H9 (cell line): ENCODE measurements at regions not wholly inside any gene's neighbourhood (a gene's known extent, or its start where the extent isn't known, plus 50 kb on each side); places are given as distances from the start of the nearest gene placed in this dataset.

Source experiments
- DNase-seq: peaks from one replicate; pipeline ENCODE4 v3.0.0-alpha.2; 2017
- H2AFZ ChIP-seq: one replicate; pipeline ENCODE4 v1.6.1; 2013; ENCODE audit warnings: mild to moderate bottlenecking, low read length, control low read depth, moderate library complexity
- H2AK5ac ChIP-seq: 2 replicates; pipeline ENCODE4 v1.6.1; 2013; ENCODE audit warnings: low read length, control low read depth, mixed read lengths; ENCODE audit not compliant: insufficient read length
- H2BK120ac ChIP-seq: one replicate; pipeline ENCODE4 v1.6.1; 2013; ENCODE audit warnings: low read depth, mild to moderate bottlenecking, low read length, control low read depth, inconsistent platforms; ENCODE audit not compliant: poor library complexity, severe bottlenecking
- H2BK12ac ChIP-seq: 2 replicates; pipeline ENCODE4 v1.6.1; 2013; ENCODE audit warnings: low read length, control low read depth, mixed read lengths, low read depth; ENCODE audit not compliant: insufficient read length
- H2BK15ac ChIP-seq: 2 replicates; pipeline ENCODE4 v1.6.1; 2013; ENCODE audit warnings: low read depth, low read length, control low read depth
- H2BK20ac ChIP-seq: one replicate; pipeline ENCODE4 v1.6.1; 2013; ENCODE audit warnings: low read depth, mild to moderate bottlenecking, low read length, control low read depth, inconsistent platforms; ENCODE audit not compliant: poor library complexity, severe bottlenecking
- H2BK5ac ChIP-seq: 2 replicates; pipeline ENCODE4 v1.6.1; 2013; ENCODE audit warnings: low read length, control low read depth, mixed read lengths; ENCODE audit not compliant: insufficient read length
- H3K14ac ChIP-seq: 2 replicates; pipeline ENCODE4 v1.6.1; 2013; ENCODE audit warnings: low read length, control low read depth; ENCODE audit not compliant: insufficient read depth
- H3K18ac ChIP-seq: 2 replicates; pipeline ENCODE4 v1.6.1; 2013; ENCODE audit warnings: low read depth, mild to moderate bottlenecking, mixed read lengths, low read length, control low read depth; ENCODE audit not compliant: insufficient read length
- H3K23ac ChIP-seq: 2 replicates; pipeline ENCODE4 v1.6.1; 2013; ENCODE audit warnings: low read length, control low read depth, mixed read lengths, low read depth; ENCODE audit not compliant: insufficient read length
- H3K23me2 ChIP-seq: 2 replicates; pipeline ENCODE4 v1.6.1; 2013; ENCODE audit warnings: low read depth, mild to moderate bottlenecking, mixed read lengths, low read length, control low read depth; ENCODE audit not compliant: insufficient read length, poor library complexity, severe bottlenecking
- H3K27ac ChIP-seq: 2 replicates; pipeline ENCODE4 v1.5.1; 2013; ENCODE audit warnings: low read length, control low read depth, mixed read lengths, low read depth; ENCODE audit not compliant: insufficient read length
- H3K27me3 ChIP-seq: 2 replicates; pipeline ENCODE4 v1.6.1; 2013; ENCODE audit warnings: low read length, control low read depth, inconsistent platforms; ENCODE audit not compliant: insufficient read depth
- H3K4ac ChIP-seq: 2 replicates; pipeline ENCODE4 v1.6.1; 2013; ENCODE audit warnings: low read depth, mild to moderate bottlenecking, control low read depth, inconsistent platforms, low read length, moderate library complexity
- H3K4me1 ChIP-seq: 2 replicates; pipeline ENCODE4 v1.6.1; 2013; ENCODE audit warnings: low read length, control low read depth, inconsistent platforms; ENCODE audit not compliant: insufficient read depth
- H3K4me2 ChIP-seq: 2 replicates; pipeline ENCODE4 v1.6.1; 2013; ENCODE audit warnings: low read length, control low read depth, mixed read lengths; ENCODE audit not compliant: insufficient read length, insufficient read depth
- H3K56ac ChIP-seq: 2 replicates; pipeline ENCODE4 v1.6.1; 2013; ENCODE audit warnings: low read depth, mild to moderate bottlenecking, mixed read lengths, low read length, control low read depth; ENCODE audit not compliant: insufficient read length
- H3K79me1 ChIP-seq: 2 replicates; pipeline ENCODE4 v1.6.1; 2013; ENCODE audit warnings: low read depth, mild to moderate bottlenecking, moderate library complexity, low read length, control low read depth, inconsistent platforms; ENCODE audit not compliant: insufficient read depth, poor library complexity, severe bottlenecking
- H3K79me2 ChIP-seq: 2 replicates; pipeline ENCODE4 v1.6.1; 2013; ENCODE audit warnings: low read length, control low read depth, inconsistent platforms; ENCODE audit not compliant: insufficient read depth
- H3K9ac ChIP-seq: 2 replicates; pipeline ENCODE4 v1.6.1; 2013; ENCODE audit warnings: low read length, control low read depth, mixed read lengths; ENCODE audit not compliant: insufficient read length; ENCODE audit errors: extremely low read depth
- H3K9me3 ChIP-seq: one replicate; pipeline ENCODE4 v1.6.1; 2013; ENCODE audit warnings: low read depth, low read length, inconsistent platforms; ENCODE audit not compliant: control insufficient read depth
- H3T11ph ChIP-seq: one replicate; pipeline ENCODE4 v1.6.1; 2013; ENCODE audit warnings: mild to moderate bottlenecking, low read length, control low read depth, inconsistent platforms
- H4K20me1 ChIP-seq: one replicate; pipeline ENCODE4 v1.6.1; 2013; ENCODE audit not compliant: control insufficient read depth, insufficient read length, insufficient read depth
- H4K5ac ChIP-seq: 2 replicates; pipeline ENCODE4 v1.6.1; 2013; ENCODE audit warnings: low read depth, mild to moderate bottlenecking, mixed read lengths, low read length, control low read depth; ENCODE audit not compliant: insufficient read length
- H4K8ac ChIP-seq: replicated peaks from 2 replicates; pipeline ENCODE4 v1.6.1; 2013; ENCODE audit warnings: low read length, control low read depth, mixed read lengths, low read depth; ENCODE audit not compliant: insufficient read length
- H4K91ac ChIP-seq: 2 replicates; pipeline ENCODE4 v1.6.1; 2013; ENCODE audit warnings: low read depth, mild to moderate bottlenecking, moderate library complexity, mixed read lengths, low read length, control low read depth; ENCODE audit not compliant: insufficient read length
- H3K27ac Mint-ChIP-seq, 3 experiments: 2 replicates in 2 of 3; 3 replicates in 1 of 3; pipeline ENCODE4 v1.8.0; 2020 to 2021; ENCODE audit warnings: mixed read lengths in 3 of 3, mild to moderate bottlenecking in 1 of 3, moderate library complexity in 1 of 3
- H3K27me3 Mint-ChIP-seq: 2 replicates; pipeline ENCODE4 v1.8.0; 2021; ENCODE audit warnings: low read depth, mild to moderate bottlenecking, moderate library complexity, mixed read lengths
- H3K36me3 Mint-ChIP-seq, 3 experiments: 2 replicates in 2 of 3; 3 replicates in 1 of 3; pipeline ENCODE4 v1.8.0; 2020 to 2021; ENCODE audit warnings: low read depth in 3 of 3, mixed read lengths in 3 of 3; ENCODE audit not compliant: insufficient read depth in 1 of 3
- H3K4me1 Mint-ChIP-seq, 2 experiments: 2 replicates each; pipeline ENCODE4 v1.8.0; 2020; ENCODE audit warnings: mixed read lengths in 2 of 2
- H3K4me3 Mint-ChIP-seq, 2 experiments: 2 replicates in 1 of 2; 3 replicates in 1 of 2; pipeline ENCODE4 v1.8.0; 2020 to 2021; ENCODE audit warnings: mild to moderate bottlenecking in 2 of 2, mixed read lengths in 2 of 2, moderate library complexity in 1 of 2
- H3K9me3 Mint-ChIP-seq, 2 experiments: 2 replicates in 1 of 2; 3 replicates in 1 of 2; pipeline ENCODE4 v1.8.0; 2020; ENCODE audit warnings: mild to moderate bottlenecking in 2 of 2, mixed read lengths in 2 of 2, moderate library complexity in 1 of 2
- WGBS: extraction: QIAGEN DNeasy Blood & Tissue Kit; methylation state at CpG from one replicate; pipeline ENCODE4 v1.1.7; 2013; ENCODE audit warnings: missing lambda C conversion rate, low lambda C conversion rate, mixed read lengths; ENCODE audit not compliant: insufficient read length; ENCODE audit errors: extremely low coverage; 5-methylcytosine and 5-hydroxymethylcytosine counted together
- TF ChIP-seq, protein P1 (sequence below): fragments of 200-600 bp; sonication (generic); conservative IDR thresholded peaks from 3 replicates; pipeline ENCODE4 v1.8.0; 2021; ENCODE audit warnings: antibody characterized with exemption, mild to moderate bottlenecking

DNA sequence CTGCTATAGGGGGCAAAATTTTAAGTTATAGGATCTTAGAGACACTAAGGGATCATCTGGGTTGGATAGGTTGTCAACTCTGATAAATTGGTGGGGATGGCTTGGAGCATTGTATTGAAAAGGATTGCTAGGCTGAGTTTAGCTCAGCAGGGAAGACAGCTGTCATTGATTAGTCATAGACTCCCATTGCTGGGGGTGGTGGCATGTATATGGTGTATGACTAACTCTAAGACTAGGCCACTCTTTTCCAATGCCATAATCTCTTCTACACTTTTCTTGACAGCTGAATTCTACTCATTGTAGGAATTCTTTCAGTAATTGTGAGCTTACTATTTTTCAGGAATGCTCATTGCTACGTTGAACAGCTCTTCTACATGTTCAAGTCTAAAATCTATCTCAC is 81.3 kb upstream of the PELI1 start:
- H3K14ac ChIP-seq: no peak overlapping the region
- Mint-ChIP-seq H3K4me1 (peaks cover 28 to 51% of the 10 kb centered on the region in 2 experiments), H3K4me3 (no peak overlapping the region), H3K27ac (no peak overlapping the region), H3K36me3 (no peaks in the 10 kb centered on the region), H3K27me3 (peaks cover 3% of the 10 kb centered on the region), H3K9me3 (no peaks in the 10 kb centered on the region)
- H3K4ac ChIP-seq: no peak overlapping the region
- no peak overlapping the region for H2BK15ac ChIP-seq
- H2BK20ac ChIP-seq: no peak overlapping the region
- H2AK5ac ChIP-seq: no peak overlapping the region
- no peak overlapping the region for H3K18ac ChIP-seq
- peaks cover 7% of the 10 kb centered on the region for H3K4me1 ChIP-seq
- DNase-seq: no peak
- H3K27ac ChIP-seq: no peak overlapping the region
- no peak overlapping the region for H4K8ac ChIP-seq
- H3K23ac ChIP-seq: no peak overlapping the region
- H2AFZ ChIP-seq: no peak overlapping the region
- H4K5ac ChIP-seq: no peak overlapping the region
- no peak overlapping the region for H3K9ac ChIP-seq
- no peaks in the 10 kb centered on the region for H3K9me3 ChIP-seq
- no peak overlapping the region for H2BK12ac ChIP-seq
- no peak overlapping the region for H2BK5ac ChIP-seq
- TF ChIP-seq, protein P1, sequence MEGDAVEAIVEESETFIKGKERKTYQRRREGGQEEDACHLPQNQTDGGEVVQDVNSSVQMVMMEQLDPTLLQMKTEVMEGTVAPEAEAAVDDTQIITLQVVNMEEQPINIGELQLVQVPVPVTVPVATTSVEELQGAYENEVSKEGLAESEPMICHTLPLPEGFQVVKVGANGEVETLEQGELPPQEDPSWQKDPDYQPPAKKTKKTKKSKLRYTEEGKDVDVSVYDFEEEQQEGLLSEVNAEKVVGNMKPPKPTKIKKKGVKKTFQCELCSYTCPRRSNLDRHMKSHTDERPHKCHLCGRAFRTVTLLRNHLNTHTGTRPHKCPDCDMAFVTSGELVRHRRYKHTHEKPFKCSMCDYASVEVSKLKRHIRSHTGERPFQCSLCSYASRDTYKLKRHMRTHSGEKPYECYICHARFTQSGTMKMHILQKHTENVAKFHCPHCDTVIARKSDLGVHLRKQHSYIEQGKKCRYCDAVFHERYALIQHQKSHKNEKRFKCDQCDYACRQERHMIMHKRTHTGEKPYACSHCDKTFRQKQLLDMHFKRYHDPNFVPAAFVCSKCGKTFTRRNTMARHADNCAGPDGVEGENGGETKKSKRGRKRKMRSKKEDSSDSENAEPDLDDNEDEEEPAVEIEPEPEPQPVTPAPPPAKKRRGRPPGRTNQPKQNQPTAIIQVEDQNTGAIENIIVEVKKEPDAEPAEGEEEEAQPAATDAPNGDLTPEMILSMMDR: no peak
- no peaks in the 10 kb centered on the region for H3K79me2 ChIP-seq
- peaks cover 5% of the 10 kb centered on the region for H3K23me2 ChIP-seq
- H2BK120ac ChIP-seq: no peak overlapping the region
- H3K27me3 ChIP-seq: no peaks in the 10 kb centered on the region
- no peak overlapping the region for H4K91ac ChIP-seq
- H3T11ph ChIP-seq: no peak overlapping the region
- no peak overlapping the region for H3K56ac ChIP-seq
- WGBS: no CpG with 5 or more reads among the region's 1 CpG
- H4K20me1 ChIP-seq: no peaks in the 10 kb centered on the region
- H3K4me2 ChIP-seq: no peak overlapping the region
- H3K79me1 ChIP-seq: no peaks in the 10 kb centered on the region
